ENCODE measurements at regions not wholly inside any gene's neighbourhood (a gene's known extent, or its start where the extent isn't known, plus 50 kb on each side); places are given as distances from the start of the nearest gene placed in this dataset.

- dilution Hi-C loops (cut with HindIII; ENCODE audit: low sequenced_read_pairs, unreplicated experiment), result no loop called here
- Histone ChIP-seq H3K27ac (ENCODE audit: insufficient read depth, low read length) (no peak overlapping the region), H3K23ac (ENCODE audit: low read depth, low read length) (no peak overlapping the region), H3K9me3 (ENCODE audit: control insufficient read depth, insufficient read depth, low read length) (no peaks in the 10 kb centered on the region), H3K36me3 (ENCODE audit: control insufficient read depth, insufficient read depth, low read length) (no peaks in the 10 kb centered on the region), H2AFZ (replicated peaks; ENCODE audit: low read length, poor library complexity) (peak overlapping the region; percentile 29), H4K5ac (ENCODE audit: low read depth, low read length) (no peak overlapping the region), H3K18ac (ENCODE audit: low read depth, low read length) (no peak overlapping the region), H3K27me3 (ENCODE audit: control insufficient read depth, insufficient read depth, low read length) (peaks cover 30% of the 10 kb centered on the region), H3K56ac (ENCODE audit: extremely low read depth, insufficient read depth, low read length) (no peak overlapping the region), H3K4ac (ENCODE audit: low read depth, low read length) (no peak overlapping the region), H2AK9ac (replicated peaks; ENCODE audit: low read depth, low read length, poor library complexity) (no peak overlapping the region), H2AK5ac (ENCODE audit: low read depth, low read length) (no peak overlapping the region), H3K9ac (ENCODE audit: low read depth, low read length) (no peak overlapping the region), H4K20me1 (ENCODE audit: insufficient read depth, low read length) (no peaks in the 10 kb centered on the region), H4K8ac (ENCODE audit: low read depth in 2 of 2, low read length in 2 of 2) (no peak overlapping the region), H2BK5ac (ENCODE audit: low read depth, low read length, poor library complexity, severe bottlenecking) (no peak overlapping the region), H2BK15ac (ENCODE audit: low read depth, low read length) (no peak overlapping the region), H2BK20ac (ENCODE audit: low read depth, low read length) (no peak overlapping the region), H2BK120ac (ENCODE audit: low read depth, low read length) (no peak overlapping the region), H3K4me1 (ENCODE audit: control insufficient read depth, insufficient read depth, low read length) (peaks cover 5% of the 10 kb centered on the region; the same call in 1 of the 2 replicates), H3K79me1 (ENCODE audit: low read depth in 1 of 2, low read length in 2 of 2) (no peaks in the 10 kb centered on the region), H3K4me3 (ENCODE audit: insufficient read depth, low read depth, low read length) (no peak overlapping the region), H4K91ac (ENCODE audit: insufficient read depth, low read depth, low read length) (no peak overlapping the region), H3K4me2 (ENCODE audit: low read depth, low read length) (no peak overlapping the region), H3K9me1 (ENCODE audit: insufficient read depth, low read length) (no peaks in the 10 kb centered on the region), H3K14ac (replicated peaks; ENCODE audit: low read depth, low read length) (no peak overlapping the region)
- WGBS, 2 experiments (ENCODE audit: extremely low coverage in 2 of 2, insufficient read length in 1 of 2), result no CpG with 5 or more reads among the region's 6 CpGs
- TF ChIP-seq SMC3 (IDR thresholded peaks at IDR 0.05; ENCODE audit: low read depth, low read length), result no peak
- no peak for TF ChIP-seq BHLHE40 (IDR thresholded peaks at IDR 0.05; ENCODE audit: low read depth, low read length)
- TF ChIP-seq CEBPB (IDR thresholded peaks at IDR 0.05; ENCODE audit: low read depth, low read length), result no peak
- no peak for TF ChIP-seq RAD21 (IDR thresholded peaks at IDR 0.05; ENCODE audit: low read length)
- no peak for TF ChIP-seq USF2 (IDR thresholded peaks at IDR 0.05; ENCODE audit: low read depth, low read length)
- CTCF ChIA-PET, result no interaction called here
- intact Hi-C loops (cut with micrococcal nuclease), result no loop called here
- DNase-seq (no peak), ATAC-seq (ENCODE audit: low read depth) (no peak)
- in situ Hi-C loops (cut with MboI; ENCODE audit: low sequenced_read_pairs), result loop anchor here (25.0 kb wide), 1 partner anchor 197 kb away; the partner anchor contains the start of gene EFNB1
- BruUV-seq (replicated peaks), result no TSS peak
- POLR2A ChIA-PET (ENCODE audit: unreplicated experiment), result no interaction called here
Measured at GRCh38 chrX:69033936-69034335, 131.3 kb downstream of the PJA1 start.

Data from IMR-90 (cell line).